Astrocyte of the spinal cord (primary cell): ENCODE measurements at regions not wholly inside any gene's neighbourhood (a gene's known extent, or its start where the extent isn't known, plus 50 kb on each side); places are given as distances from the start of the nearest gene placed in this dataset.

ENCODE experiments used
- DNase-seq: peaks from one replicate; pipeline ENCODE4 v3.0.0; 2011; ENCODE audit warnings: low read depth, low spot score
- H3K4me3 ChIP-seq: 2 replicates; pipeline ENCODE4 v1.5.1; 2011; ENCODE audit warnings: low read depth, mild to moderate bottlenecking, low read length, moderate library complexity
- CTCF ChIP-seq: IDR thresholded peaks from 2 replicates; pipeline ENCODE4 v1.5.1; 2012; ENCODE audit warnings: low read depth, mild to moderate bottlenecking, low read length, inconsistent platforms
- in situ Hi-C: cut with HindIII; loops from 2 replicates; pipeline ENCODE4 v1.10.0; 2017; ENCODE audit warnings: low sequenced_read_pairs

- no peak for DNase-seq
- in situ Hi-C loops: no loop called here
- no peak overlapping the region for H3K4me3 ChIP-seq
- TF ChIP-seq CTCF: no peak
These were observed 447.6 kb upstream of the B3GALT2 start for GRCh38 chr1:193633991-193634390.

GRCh38 chr1:193633093-193633492 is 446.7 kb upstream of the B3GALT2 start:
- in situ Hi-C loops: no loop called here
- TF ChIP-seq CTCF: no peak
- DNase-seq: no peak

GRCh38 chr1:193631306-193631705 is 444.9 kb upstream of the B3GALT2 start:
- H3K4me3 ChIP-seq: no peak overlapping the region
- in situ Hi-C loops: no loop called here
- DNase-seq: no peak
- no peak for TF ChIP-seq CTCF

More at GRCh38 chr1:193633093-193633492, 446.7 kb upstream of the B3GALT2 start:
- no peak overlapping the region for H3K4me3 ChIP-seq

- DNase-seq: no peak
- in situ Hi-C loops: no loop called here
- no peak overlapping the region for H3K4me3 ChIP-seq
- TF ChIP-seq CTCF: no peak
These were observed 443.5 kb upstream of the B3GALT2 start for GRCh38 chr1:193629875-193630274.

GRCh38 chr1:193626695-193627094 is 440.3 kb upstream of the B3GALT2 start:
- in situ Hi-C loops: no loop called here
- TF ChIP-seq CTCF: no peak
- H3K4me3 ChIP-seq: no peak overlapping the region
- DNase-seq: no peak

- no peak for TF ChIP-seq CTCF
- H3K4me3 ChIP-seq: no peak overlapping the region
- in situ Hi-C loops: no loop called here
- DNase-seq: no peak
These were observed 438.8 kb upstream of the B3GALT2 start for GRCh38 chr1:193625255-193625654.

GRCh38 chr1:193619911-193620310 is 433.5 kb upstream of the B3GALT2 start:
- DNase-seq: no peak
- in situ Hi-C loops: no loop called here
- no peak overlapping the region for H3K4me3 ChIP-seq
- no peak for TF ChIP-seq CTCF
